Lower leg skin (tissue), 3 donors: ENCODE measurements at regions not wholly inside any gene's neighbourhood (a gene's known extent, or its start where the extent isn't known, plus 50 kb on each side); places are given as distances from the start of the nearest gene placed in this dataset.

ENCODE experiments used
- POLR2A ChIP-seq, 2 donors: fragments of 450-650 bp; IDR thresholded peaks; one replicate each; pipeline ENCODE4 v1.6.1; 2016 to 2017; ENCODE audit warnings: antibody characterized with exemption in 2 of 2, mild to moderate bottlenecking in 1 of 2, moderate library complexity in 1 of 2
- TF ChIP-seq, protein P1 (sequence below), 3 donors: fragments of 450-650 bp; IDR thresholded peaks; one replicate each; pipeline ENCODE4 v1.5.1; 2016; ENCODE audit warnings: antibody characterized with exemption in 3 of 3, mild to moderate bottlenecking in 3 of 3, moderate library complexity in 2 of 3

GRCh38 chr16:65760874-65761273, 605.6 kb upstream of the CDH5 start:
- TF ChIP-seq, protein P1, sequence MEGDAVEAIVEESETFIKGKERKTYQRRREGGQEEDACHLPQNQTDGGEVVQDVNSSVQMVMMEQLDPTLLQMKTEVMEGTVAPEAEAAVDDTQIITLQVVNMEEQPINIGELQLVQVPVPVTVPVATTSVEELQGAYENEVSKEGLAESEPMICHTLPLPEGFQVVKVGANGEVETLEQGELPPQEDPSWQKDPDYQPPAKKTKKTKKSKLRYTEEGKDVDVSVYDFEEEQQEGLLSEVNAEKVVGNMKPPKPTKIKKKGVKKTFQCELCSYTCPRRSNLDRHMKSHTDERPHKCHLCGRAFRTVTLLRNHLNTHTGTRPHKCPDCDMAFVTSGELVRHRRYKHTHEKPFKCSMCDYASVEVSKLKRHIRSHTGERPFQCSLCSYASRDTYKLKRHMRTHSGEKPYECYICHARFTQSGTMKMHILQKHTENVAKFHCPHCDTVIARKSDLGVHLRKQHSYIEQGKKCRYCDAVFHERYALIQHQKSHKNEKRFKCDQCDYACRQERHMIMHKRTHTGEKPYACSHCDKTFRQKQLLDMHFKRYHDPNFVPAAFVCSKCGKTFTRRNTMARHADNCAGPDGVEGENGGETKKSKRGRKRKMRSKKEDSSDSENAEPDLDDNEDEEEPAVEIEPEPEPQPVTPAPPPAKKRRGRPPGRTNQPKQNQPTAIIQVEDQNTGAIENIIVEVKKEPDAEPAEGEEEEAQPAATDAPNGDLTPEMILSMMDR (IDR thresholded peaks at IDR 0.05): no peak
- no peak for TF ChIP-seq POLR2A (IDR thresholded peaks at IDR 0.05)
